ENCODE measurements at regions not wholly inside any gene's neighbourhood (a gene's known extent, or its start where the extent isn't known, plus 50 kb on each side); places are given as distances from the start of the nearest gene placed in this dataset.

GRCh38 chr1:82614090-82614489, 813.4 kb downstream of the ADGRL2 start:
- no peak for TF ChIP-seq POLR2A (IDR thresholded peaks at IDR 0.05)
- no peak for TF ChIP-seq POLR2AphosphoS5 (IDR thresholded peaks at IDR 0.05)
- TF ChIP-seq EP300 (IDR thresholded peaks at IDR 0.05; ENCODE audit: low read depth) = no peak
- TF ChIP-seq CTCF (IDR thresholded peaks at IDR 0.05) = no peak
- Histone ChIP-seq H3K27ac (no peak overlapping the region), H3K36me3 (no peaks in the 10 kb centered on the region), H3K27me3 (no peaks in the 10 kb centered on the region), H3K4me3 (no peak overlapping the region), H3K9me3 (no peaks in the 10 kb centered on the region), H3K4me1 (no peaks in the 10 kb centered on the region)
- DNase-seq = no peak
- intact Hi-C loops (cut with DNase I; ENCODE audit: low total_unique reads) = no loop called here
- 55% methylated on average over 1 of the region's 1 CpG for WGBS, 2 donors (ENCODE audit: low coverage in 1 of 2)
- in situ Hi-C loops (cut with MboI; ENCODE audit: low pct_ligation_motif_present in 1 of 4, low pct_unique_long_range_greater_than_20kb in 1 of 4, low sequenced_read_pairs in 3 of 4) = no loop called here

- H3K4me1 ChIP-seq = no peaks in the 10 kb centered on the region
- TF ChIP-seq POLR2A (IDR thresholded peaks at IDR 0.05) = no peak
- no peak for TF ChIP-seq EP300 (IDR thresholded peaks at IDR 0.05; ENCODE audit: low read depth)
- no peak for TF ChIP-seq POLR2AphosphoS5 (IDR thresholded peaks at IDR 0.05)
- TF ChIP-seq CTCF (IDR thresholded peaks at IDR 0.05) = no peak
- H3K4me3 ChIP-seq = no peak overlapping the region
- DNase-seq = no peak
- no peaks in the 10 kb centered on the region for H3K9me3 ChIP-seq
- in situ Hi-C loops (cut with MboI; ENCODE audit: low pct_ligation_motif_present in 1 of 4, low pct_unique_long_range_greater_than_20kb in 1 of 4, low sequenced_read_pairs in 3 of 4) = no loop called here
- no peaks in the 10 kb centered on the region for H3K36me3 ChIP-seq
- no peak overlapping the region for H3K27ac ChIP-seq
- intact Hi-C loops (cut with DNase I; ENCODE audit: low total_unique reads) = no loop called here
- H3K27me3 ChIP-seq = no peaks in the 10 kb centered on the region
- 58 to 75% methylated on average over 3 of the region's 3 CpGs for WGBS, 2 donors (ENCODE audit: low coverage in 1 of 2)
Observed at GRCh38 chr1:82612986-82613385, 812.3 kb downstream of the ADGRL2 start.

GRCh38 chr1:82606546-82606945, 805.8 kb downstream of the ADGRL2 start:
- Histone ChIP-seq H3K27ac (no peak overlapping the region), H3K9me3 (no peaks in the 10 kb centered on the region), H3K4me1 (no peaks in the 10 kb centered on the region), H3K4me3 (no peak overlapping the region), H3K27me3 (no peaks in the 10 kb centered on the region), H3K36me3 (no peaks in the 10 kb centered on the region)
- in situ Hi-C loops (cut with MboI; ENCODE audit: low pct_ligation_motif_present in 1 of 4, low pct_unique_long_range_greater_than_20kb in 1 of 4, low sequenced_read_pairs in 3 of 4) (no loop called here), intact Hi-C loops (cut with DNase I; ENCODE audit: low total_unique reads) (no loop called here)
- no peak for TF ChIP-seq CTCF (IDR thresholded peaks at IDR 0.05)
- no peak for TF ChIP-seq POLR2AphosphoS5 (IDR thresholded peaks at IDR 0.05)
- no peak for TF ChIP-seq POLR2A (IDR thresholded peaks at IDR 0.05)
- no peak for TF ChIP-seq EP300 (IDR thresholded peaks at IDR 0.05; ENCODE audit: low read depth)
- 82 to 86% methylated on average over 1 of the region's 1 CpG for WGBS, 2 donors (ENCODE audit: low coverage in 1 of 2)
- DNase-seq = no peak

- no peak for TF ChIP-seq POLR2AphosphoS5 (IDR thresholded peaks at IDR 0.05)
- WGBS, 2 donors (ENCODE audit: low coverage in 1 of 2) = 51 to 71% methylated on average over 4 of the region's 4 CpGs
- H3K36me3 ChIP-seq = no peaks in the 10 kb centered on the region
- H3K4me3 ChIP-seq = no peak overlapping the region
- intact Hi-C loops (cut with DNase I; ENCODE audit: low total_unique reads) (no loop called here), in situ Hi-C loops (cut with MboI; ENCODE audit: low pct_ligation_motif_present in 1 of 4, low pct_unique_long_range_greater_than_20kb in 1 of 4, low sequenced_read_pairs in 3 of 4) (no loop called here)
- H3K9me3 ChIP-seq = no peaks in the 10 kb centered on the region
- DNase-seq = no peak
- H3K4me1 ChIP-seq = no peaks in the 10 kb centered on the region
- H3K27me3 ChIP-seq = no peaks in the 10 kb centered on the region
- no peak overlapping the region for H3K27ac ChIP-seq
Observed at GRCh38 chr1:82604524-82604923, 803.8 kb downstream of the ADGRL2 start.

- intact Hi-C loops (cut with DNase I; ENCODE audit: low total_unique reads) (no loop called here), in situ Hi-C loops (cut with MboI; ENCODE audit: low pct_ligation_motif_present in 1 of 4, low pct_unique_long_range_greater_than_20kb in 1 of 4, low sequenced_read_pairs in 3 of 4) (no loop called here)
- no peaks in the 10 kb centered on the region for H3K4me1 ChIP-seq
- no peak for DNase-seq
- no peaks in the 10 kb centered on the region for H3K9me3 ChIP-seq
- H3K27me3 ChIP-seq = no peaks in the 10 kb centered on the region
- no peaks in the 10 kb centered on the region for H3K36me3 ChIP-seq
- no peak for TF ChIP-seq CTCF (IDR thresholded peaks at IDR 0.05)
- TF ChIP-seq EP300 (IDR thresholded peaks at IDR 0.05; ENCODE audit: low read depth) = no peak
- TF ChIP-seq POLR2A (IDR thresholded peaks at IDR 0.05) = no peak
- no peak for TF ChIP-seq POLR2AphosphoS5 (IDR thresholded peaks at IDR 0.05)
- no peak overlapping the region for H3K4me3 ChIP-seq
- no peak overlapping the region for H3K27ac ChIP-seq
Observed at GRCh38 chr1:82600314-82600713, 799.6 kb downstream of the ADGRL2 start.
